Fibroblast of skin of left biceps (primary cell): ENCODE measurements at regions not wholly inside any gene's neighbourhood (a gene's known extent, or its start where the extent isn't known, plus 50 kb on each side); places are given as distances from the start of the nearest gene placed in this dataset.

Experiments
- DNase-seq, 2 experiments: peaks; one replicate each; pipeline ENCODE4 v3.0.0-alpha.2; 2013; ENCODE audit warnings: low read depth in 2 of 2

GRCh38 chr18:10033016-10033399 lies 119.2 kb downstream of the VAPA start:
- DNase-seq, result no peak

- no peak for DNase-seq
These were observed 121.6 kb downstream of the VAPA start for GRCh38 chr18:10035281-10035991.

- no peak for DNase-seq
These were observed 122.7 kb downstream of the VAPA start for GRCh38 chr18:10036479-10036878.

GRCh38 chr18:10037181-10037580 lies 123.4 kb downstream of the VAPA start:
- no peak for DNase-seq

GRCh38 chr18:10038268-10038667 lies 124.5 kb downstream of the VAPA start:
- DNase-seq, result no peak

- no peak for DNase-seq
These were observed 126.6 kb downstream of the VAPA start for GRCh38 chr18:10040287-10041011.

- DNase-seq, result no peak
These were observed 127.4 kb downstream of the VAPA start for GRCh38 chr18:10041180-10041579.

- no peak for DNase-seq
These were observed 128.7 kb downstream of the VAPA start for GRCh38 chr18:10042492-10042891.

- DNase-seq, result no peak
These were observed 130.2 kb downstream of the VAPA start for GRCh38 chr18:10044054-10044453.

GRCh38 chr18:10045296-10045891 lies 131.6 kb downstream of the VAPA start:
- no peak for DNase-seq

GRCh38 chr18:10046178-10046807 lies 132.5 kb downstream of the VAPA start:
- DNase-seq, result no peak

- DNase-seq, result no peak
These were observed 133.4 kb downstream of the VAPA start for GRCh38 chr18:10047237-10047636.

GRCh38 chr18:10049747-10050146 lies 135.9 kb downstream of the VAPA start:
- DNase-seq, result no peak

- DNase-seq, result no peak
These were observed 137.1 kb downstream of the VAPA start for GRCh38 chr18:10050956-10051355.

- no peak for DNase-seq
These were observed 138.2 kb downstream of the VAPA start for GRCh38 chr18:10051877-10052631.

- DNase-seq, result no peak
These were observed 139.1 kb downstream of the VAPA start for GRCh38 chr18:10052871-10053270.

GRCh38 chr18:10053861-10054260 lies 140.0 kb downstream of the VAPA start:
- DNase-seq, result no peak

- DNase-seq, result no peak
These were observed 140.6 kb downstream of the VAPA start for GRCh38 chr18:10054366-10054765.

GRCh38 chr18:10055125-10055750 lies 141.4 kb downstream of the VAPA start:
- DNase-seq, result no peak

GRCh38 chr18:10056506-10056905 lies 142.7 kb downstream of the VAPA start:
- no peak for DNase-seq

- no peak for DNase-seq
These were observed 143.6 kb downstream of the VAPA start for GRCh38 chr18:10057401-10057893.
